Inferior parietal cortex (tissue), 1 donor: ENCODE measurements at regions not wholly inside any gene's neighbourhood (a gene's known extent, or its start where the extent isn't known, plus 50 kb on each side); places are given as distances from the start of the nearest gene placed in this dataset.

Source experiments
- DNase-seq: peaks from one replicate; pipeline ENCODE4 v3.0.0-alpha.2; 2016; ENCODE audit errors: extremely low spot score

GRCh38 chr15:47206358-47206978, 510.8 kb upstream of the SEMA6D start:
- no peak for DNase-seq

GRCh38 chr15:47209591-47209990, 507.7 kb upstream of the SEMA6D start:
- DNase-seq, result no peak

- DNase-seq, result no peak
Observed at GRCh38 chr15:47212222-47213010, 504.9 kb upstream of the SEMA6D start.

- no peak for DNase-seq
Observed at GRCh38 chr15:47213883-47214282, 503.4 kb upstream of the SEMA6D start.

- no peak for DNase-seq
Observed at GRCh38 chr15:47218295-47218694, 499.0 kb upstream of the SEMA6D start.

GRCh38 chr15:47244361-47244760, 472.9 kb upstream of the SEMA6D start:
- no peak for DNase-seq

GRCh38 chr15:47246317-47246716, 471.0 kb upstream of the SEMA6D start:
- no peak for DNase-seq

- DNase-seq, result no peak
Observed at GRCh38 chr15:47258521-47258920, 458.8 kb upstream of the SEMA6D start.

- no peak for DNase-seq
Observed at GRCh38 chr15:47265686-47266085, 451.6 kb upstream of the SEMA6D start.

- no peak for DNase-seq
Observed at GRCh38 chr15:47266566-47266965, 450.7 kb upstream of the SEMA6D start.

- DNase-seq, result no peak
Observed at GRCh38 chr15:47273864-47274263, 443.4 kb upstream of the SEMA6D start.

- no peak for DNase-seq
Observed at GRCh38 chr15:47283246-47283645, 434.1 kb upstream of the SEMA6D start.

- no peak for DNase-seq
Observed at GRCh38 chr15:47288794-47289193, 428.5 kb upstream of the SEMA6D start.

GRCh38 chr15:47289656-47290055, 427.6 kb upstream of the SEMA6D start:
- no peak for DNase-seq

- no peak for DNase-seq
Observed at GRCh38 chr15:47291767-47292166, 425.5 kb upstream of the SEMA6D start.

GRCh38 chr15:47292638-47293190, 424.6 kb upstream of the SEMA6D start:
- no peak for DNase-seq

GRCh38 chr15:47293466-47294162, 423.7 kb upstream of the SEMA6D start:
- DNase-seq, result no peak

GRCh38 chr15:47294765-47295259, 422.5 kb upstream of the SEMA6D start:
- DNase-seq, result no peak

GRCh38 chr15:47296881-47297280, 420.4 kb upstream of the SEMA6D start:
- DNase-seq, result no peak

GRCh38 chr15:47299846-47300434, 417.4 kb upstream of the SEMA6D start:
- no peak for DNase-seq

- DNase-seq, result no peak
Observed at GRCh38 chr15:47300596-47300995, 416.7 kb upstream of the SEMA6D start.

- no peak for DNase-seq
Observed at GRCh38 chr15:47301481-47301880, 415.8 kb upstream of the SEMA6D start.
